GM19452 (cell line): ENCODE measurements at regions not wholly inside any gene's neighbourhood (a gene's known extent, or its start where the extent isn't known, plus 50 kb on each side); places are given as distances from the start of the nearest gene placed in this dataset.
A peak's percentile ranks its signal among the peaks of the same experiment; 100 is the strongest.

Experiments
- ATAC-seq: cut with Tn5 transposase; IDR thresholded peaks from one replicate; pipeline ENCODE4 v1.9.1; 2021; ENCODE audit not compliant: unreplicated experiment

DNA sequence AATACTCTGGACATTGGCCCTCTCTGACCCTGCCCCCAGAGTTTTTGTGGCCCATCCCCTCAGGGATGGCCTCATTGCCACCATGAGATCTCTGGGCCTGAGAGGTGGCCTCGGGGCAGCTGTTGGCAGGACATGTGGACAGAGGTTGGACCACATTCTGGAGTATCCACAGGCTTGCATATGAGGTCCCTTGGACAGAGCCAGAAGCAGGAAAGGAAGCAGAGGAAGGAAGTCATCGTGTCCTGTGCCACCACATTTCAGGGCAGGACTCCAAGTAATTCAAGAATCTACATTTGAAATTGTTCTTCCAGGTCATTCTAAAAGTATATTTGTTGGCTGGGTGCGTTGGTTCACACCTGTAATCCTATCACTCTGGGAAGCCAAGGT is 95.9 kb upstream of the PPP2R5A start:
- no peak for ATAC-seq

DNA sequence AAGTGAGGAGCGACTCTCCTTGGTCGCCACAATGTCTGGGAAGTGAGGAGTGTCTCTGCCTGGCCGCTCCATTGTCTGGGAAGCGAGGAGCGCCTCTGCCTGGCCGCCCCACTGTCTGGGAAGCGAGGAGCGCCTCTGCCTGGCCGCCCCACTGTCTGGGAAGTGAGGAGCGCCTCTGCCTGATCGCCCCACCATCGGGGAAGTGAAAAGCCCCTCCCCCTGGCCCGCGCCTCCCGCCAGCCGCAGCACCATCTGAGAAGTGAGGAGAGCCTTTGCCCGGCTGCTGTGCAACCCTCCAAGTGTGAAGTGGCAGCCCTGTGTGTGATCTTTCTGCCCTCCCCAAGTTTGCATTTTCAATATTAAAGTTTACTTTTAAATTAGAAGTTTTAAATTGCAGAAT is 95.0 kb upstream of the PPP2R5A start:
- no peak for ATAC-seq

DNA sequence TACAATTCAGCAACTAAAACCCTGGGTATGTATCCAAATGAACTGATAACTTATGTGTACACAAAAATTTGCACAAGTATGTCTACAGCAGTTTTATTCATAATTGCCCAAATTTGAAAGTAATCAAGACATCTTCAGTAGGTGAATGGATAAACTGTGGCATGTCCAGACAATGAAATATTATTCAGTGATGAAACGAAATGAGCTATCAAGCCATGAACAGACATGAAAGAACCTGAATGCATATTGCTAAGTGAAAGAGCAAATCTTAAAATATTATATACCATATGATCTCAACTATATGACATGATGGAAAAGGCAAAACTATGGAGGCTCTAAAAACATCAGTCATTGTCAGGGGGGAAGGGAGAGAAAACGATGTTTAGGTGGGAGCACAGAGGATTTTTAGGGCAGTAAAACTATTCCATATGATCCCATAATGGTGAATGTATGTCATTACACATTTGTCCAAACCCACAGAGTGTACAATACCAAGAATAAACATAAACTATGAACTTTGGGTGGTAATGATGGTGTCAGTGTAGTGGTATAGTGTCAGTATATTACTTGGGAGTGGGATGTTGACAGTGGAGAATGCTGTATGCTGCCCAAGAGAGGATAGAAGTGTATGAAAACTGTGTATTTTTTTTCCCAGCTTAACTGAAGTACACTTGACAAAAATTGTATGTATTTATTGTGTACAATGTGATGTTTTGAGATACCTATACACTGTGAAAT is 92.8 kb upstream of the PPP2R5A start:
- no peak for ATAC-seq

DNA sequence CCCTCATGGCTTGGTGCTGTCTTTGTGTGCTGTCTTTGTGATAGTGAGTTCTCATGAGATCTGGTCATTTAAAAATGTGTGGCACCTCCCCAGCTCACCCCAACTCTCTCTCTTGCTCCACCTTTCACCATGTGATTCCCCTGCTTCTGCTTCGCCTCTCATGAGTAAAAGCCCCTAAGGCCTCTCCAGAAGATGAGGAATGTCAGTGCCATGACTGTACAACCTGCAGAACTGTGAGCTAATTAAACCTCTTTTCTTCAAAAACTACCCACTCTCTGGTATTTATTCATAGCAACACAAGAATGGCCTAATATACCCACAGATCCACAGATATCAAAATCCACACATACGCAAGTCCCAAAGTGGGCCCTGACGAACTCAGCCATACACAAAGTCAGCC is 88.9 kb upstream of the PPP2R5A start:
- no peak for ATAC-seq

DNA sequence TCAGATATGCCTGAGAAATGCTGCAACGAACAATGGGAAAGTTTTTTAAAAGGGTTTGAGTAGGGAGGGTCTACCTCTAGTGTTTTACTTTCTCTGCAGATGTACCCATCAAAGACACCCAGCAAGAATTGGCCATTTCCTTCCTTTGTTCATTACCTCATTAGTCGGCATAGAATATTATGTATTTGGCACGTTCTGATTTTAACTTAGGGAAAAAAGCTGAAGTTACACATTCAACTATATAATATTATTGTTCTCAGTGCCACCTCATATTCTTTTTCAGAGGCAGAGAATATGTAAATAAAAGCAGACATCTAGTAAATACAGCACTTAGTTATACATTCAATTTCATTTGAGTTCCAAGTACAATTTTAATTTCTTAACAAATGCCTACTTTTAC is 83.7 kb upstream of the PPP2R5A start:
- no peak for ATAC-seq

DNA sequence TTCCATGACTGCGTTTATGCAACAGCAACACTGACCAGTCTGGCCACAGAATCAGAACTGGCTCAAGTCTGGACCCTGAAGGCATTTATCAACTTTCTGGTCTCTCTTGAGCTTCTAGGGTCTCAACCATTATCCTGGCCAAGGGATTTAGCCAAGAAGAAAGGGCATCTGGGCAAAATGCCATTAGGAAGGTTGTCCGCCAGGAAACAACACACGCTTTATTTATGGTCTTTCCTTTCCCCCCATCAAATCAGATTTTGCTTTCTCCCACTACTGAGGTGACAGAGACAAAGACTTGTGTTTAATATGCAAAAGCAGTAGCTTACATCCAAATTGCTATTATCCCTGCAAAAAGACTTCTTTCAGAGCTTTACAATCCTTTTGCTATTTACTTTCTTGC is 81.6 kb upstream of the PPP2R5A start:
- ATAC-seq, result no peak

DNA sequence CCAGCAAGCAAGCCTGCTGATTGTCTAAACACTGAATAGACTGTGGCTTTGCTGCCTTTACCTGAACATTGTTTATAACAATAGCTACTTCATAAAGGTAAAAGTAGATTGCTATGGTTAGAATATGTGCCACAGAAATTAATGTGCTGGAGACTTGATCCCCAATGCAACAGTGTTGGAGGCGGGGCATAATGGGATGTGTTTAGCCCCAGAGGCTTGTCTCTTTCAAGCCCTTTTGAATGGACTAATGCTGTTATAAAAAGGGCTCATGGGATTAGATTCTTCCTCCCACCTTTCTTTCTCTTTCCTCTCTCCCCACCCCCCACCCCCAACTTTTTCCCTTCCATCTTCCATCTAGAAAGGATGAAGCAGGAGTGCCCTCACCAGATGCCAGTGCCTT is 80.2 kb upstream of the PPP2R5A start:
- no peak for ATAC-seq

DNA sequence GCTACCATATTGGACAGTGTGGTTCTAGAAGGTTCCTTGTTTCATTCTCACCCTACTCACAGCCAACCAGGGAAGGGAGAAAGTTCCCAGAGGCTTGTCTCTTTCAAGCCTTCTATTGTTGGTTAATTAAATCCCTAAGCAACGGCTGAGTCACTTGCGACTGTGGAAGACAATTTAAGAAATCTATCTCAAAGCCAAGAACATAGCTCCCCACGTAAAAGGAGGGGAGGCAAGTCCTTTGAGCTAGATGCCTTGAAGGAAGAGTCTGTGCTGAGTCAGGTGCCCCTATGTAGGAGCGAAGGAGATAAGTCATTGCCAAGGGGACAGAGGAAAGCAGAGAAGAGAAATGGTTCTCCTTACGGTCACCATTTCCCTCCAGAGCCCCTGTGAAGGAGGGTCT is 79.4 kb upstream of the PPP2R5A start:
- ATAC-seq, result no peak

DNA sequence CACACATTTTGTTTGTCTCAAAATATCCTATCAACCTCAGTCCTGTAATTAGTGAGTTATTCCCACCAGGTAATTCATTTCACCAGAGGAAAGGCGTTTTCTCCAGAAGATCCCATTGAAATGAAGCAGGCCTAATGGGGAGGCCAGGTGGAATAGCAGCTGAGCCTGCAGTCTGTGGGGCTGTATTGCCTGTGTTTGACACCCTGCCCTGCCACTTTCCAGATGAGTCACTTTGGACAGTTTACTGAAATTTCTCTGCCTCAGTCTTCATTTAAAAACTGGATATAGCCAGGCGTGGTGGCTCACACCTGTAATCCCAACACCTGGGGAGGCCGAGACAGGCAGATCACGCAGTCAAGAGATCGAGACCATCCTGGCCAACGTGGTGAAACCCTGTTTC is 78.1 kb upstream of the PPP2R5A start:
- ATAC-seq, result no peak

DNA sequence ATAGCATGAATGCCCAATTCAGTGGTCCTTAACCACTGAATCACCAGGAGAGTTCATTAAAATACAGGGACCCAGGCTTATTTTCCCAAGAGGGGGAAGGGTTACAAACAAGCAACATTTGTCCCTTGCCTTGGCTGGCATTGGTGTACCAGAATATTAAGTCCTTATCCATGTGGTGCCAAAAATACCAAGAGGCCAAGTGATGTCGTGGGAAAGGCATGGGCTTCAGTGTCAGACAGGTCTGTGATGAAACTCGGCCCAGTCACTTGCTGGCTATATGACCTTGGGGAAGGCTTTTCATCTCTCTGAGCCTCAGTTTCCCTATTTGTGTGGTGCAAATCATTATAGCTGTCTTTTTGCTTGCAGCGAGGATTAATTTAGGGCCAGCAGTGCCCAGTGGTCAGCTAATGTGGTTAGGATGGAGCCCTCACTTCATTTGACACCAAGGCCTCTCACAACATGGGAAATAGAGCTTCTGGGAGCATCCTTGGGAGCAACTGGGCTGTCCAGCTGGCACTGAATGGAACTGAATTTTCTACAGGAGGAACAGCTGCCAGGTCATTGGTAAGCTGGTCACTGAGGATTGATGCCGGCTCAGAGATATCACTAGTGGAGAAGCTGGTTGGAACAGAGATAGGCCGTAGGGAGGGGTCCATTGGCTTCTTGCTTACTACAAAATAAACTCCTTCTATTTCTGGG is 77.2 kb upstream of the PPP2R5A start:
- ATAC-seq, result no peak

DNA sequence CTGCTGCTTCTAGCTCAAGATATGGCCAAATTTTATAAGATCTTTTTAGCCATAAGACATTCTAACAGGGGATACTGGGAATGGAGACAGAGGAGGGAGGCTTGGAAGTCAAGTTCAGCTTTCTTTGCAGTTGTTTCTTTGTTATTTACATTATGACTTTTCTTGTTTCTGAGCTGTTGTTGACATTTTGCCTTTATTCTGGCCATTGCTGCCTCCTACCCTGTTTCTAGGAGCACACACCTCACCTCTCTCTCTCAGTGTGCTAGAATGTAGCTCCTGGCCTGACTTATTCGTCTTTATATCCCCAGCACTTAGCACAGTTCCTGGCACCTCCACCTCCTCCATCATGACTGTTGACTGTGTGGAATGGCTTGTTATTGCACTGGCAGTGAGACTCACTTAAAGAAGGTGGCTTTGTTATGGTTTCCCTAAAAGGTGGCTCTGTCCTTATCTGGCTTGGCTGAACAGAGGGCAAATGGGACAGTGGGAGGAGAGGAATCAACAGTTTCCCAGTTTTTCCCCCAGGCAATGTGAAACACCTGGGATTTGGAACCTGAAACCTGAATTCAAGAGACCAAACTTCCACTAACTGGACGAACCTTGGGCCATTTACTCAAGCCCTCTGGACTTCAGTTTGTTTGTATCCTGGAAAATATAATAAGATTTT is 76.1 kb upstream of the PPP2R5A start:
- no peak for ATAC-seq

DNA sequence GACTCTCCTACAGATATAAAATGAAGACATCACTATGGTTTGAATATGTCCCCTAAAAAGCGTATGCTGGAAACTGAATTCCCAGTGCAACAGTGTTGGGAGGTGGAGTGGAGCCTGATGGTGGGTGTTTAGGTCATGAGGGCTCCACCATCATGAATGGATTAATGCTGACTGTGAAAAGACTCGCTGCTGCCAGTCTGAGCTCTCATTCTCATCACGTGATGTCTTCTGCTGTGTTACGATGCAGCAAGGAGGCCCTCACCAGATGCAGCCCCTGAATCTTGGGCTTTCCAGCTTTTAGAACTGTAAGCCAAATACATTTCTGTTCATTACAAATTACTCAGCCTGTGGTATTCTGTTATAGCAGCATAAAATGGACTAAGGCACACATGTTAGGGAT is 73.8 kb upstream of the PPP2R5A start:
- no peak for ATAC-seq

DNA sequence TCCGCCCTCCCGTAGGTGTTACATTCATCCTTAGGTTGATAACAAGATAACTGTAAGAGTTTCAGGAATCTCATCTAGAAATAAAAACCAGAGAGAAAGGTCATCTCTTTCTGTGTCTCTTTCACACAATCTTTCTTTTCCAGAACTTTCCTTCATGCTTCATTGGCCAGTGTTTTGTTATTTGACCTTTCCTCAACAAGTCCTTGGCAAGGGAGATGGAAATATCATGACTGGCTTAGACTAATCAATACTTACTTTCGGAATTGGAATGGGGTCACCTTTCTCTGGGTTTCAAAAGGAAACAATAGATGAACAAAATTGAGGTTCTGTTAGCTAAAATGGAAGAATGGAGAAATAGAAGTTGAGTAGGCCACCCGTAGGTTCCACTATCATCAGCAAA is 72.9 kb upstream of the PPP2R5A start:
- no peak for ATAC-seq

DNA sequence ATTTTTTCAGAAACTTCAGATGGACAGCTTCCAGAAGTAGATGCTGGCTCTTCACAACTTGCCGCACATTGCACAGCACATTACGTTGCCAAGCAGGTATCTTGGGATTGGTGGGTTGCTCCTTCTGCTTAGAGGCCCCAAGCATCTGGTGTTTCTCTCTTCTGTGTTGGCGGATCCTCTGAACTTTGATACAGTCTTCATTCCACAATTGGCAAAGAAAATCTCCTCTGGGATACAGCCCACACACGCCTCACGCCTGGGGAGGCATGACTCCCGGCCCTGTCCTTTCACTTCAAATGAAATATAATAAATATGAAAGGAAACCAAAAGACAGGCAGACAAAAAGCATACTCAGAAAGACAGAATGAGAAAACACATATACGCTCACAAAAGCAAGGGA is 72.3 kb upstream of the PPP2R5A start:
- ATAC-seq, result no peak

DNA sequence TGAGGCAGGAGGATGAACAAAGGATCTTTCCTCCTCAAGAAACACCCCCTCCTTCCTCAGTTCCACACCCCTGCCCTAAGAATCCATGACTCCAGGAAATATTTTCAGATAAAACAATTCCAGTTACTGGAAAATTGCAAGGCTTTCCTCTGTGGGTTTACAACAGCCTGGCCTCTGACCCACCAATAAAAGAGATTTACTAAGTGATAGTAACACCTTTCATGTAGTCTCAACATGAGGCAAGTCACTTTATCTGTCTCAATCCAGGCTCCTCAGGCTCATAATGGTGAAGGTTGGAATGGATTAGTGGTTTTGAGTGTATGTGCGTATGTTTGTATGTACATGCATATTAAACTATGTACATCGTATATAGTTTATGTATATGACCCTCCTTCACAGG is 71.4 kb upstream of the PPP2R5A start:
- ATAC-seq, result no peak

DNA sequence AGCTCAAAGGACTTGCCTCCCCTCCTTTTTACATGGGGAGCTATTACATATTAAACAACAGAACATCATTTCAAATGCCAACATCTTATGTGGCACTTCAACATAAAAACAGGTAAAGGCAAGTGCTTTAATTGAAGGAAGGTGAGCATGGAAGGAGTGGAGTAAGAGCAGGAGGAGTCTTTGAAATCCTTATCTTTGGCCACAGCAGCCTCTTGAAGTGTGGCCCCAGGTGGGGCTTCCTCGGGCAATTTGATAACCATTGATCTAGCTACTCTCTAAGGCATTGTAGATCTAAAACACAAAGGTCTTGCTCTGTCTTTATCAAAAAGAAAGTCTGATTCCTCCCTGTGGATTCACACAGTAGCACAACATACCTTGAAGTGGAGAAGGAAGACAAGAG is 70.9 kb upstream of the PPP2R5A start:
- no peak for ATAC-seq

DNA sequence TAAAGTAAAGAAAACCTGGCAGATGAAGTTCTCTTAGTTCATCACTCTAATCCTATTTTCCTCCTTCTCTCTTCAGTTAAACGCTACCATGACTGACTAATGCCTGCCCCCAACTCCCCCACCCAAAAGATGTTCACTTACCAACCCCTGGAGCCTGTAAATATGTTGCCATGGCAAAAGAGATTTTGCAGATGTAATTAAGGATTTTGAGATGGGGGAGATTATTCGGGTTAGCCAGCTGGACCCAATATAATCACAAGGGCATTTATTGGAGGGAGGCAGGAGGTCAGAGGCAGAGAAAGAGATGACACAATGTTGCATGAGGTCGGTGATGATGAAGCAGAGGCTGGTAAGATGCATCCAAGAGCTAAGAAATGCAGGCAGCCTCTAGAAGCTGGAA is 69.3 kb upstream of the PPP2R5A start:
- ATAC-seq, result no peak

DNA sequence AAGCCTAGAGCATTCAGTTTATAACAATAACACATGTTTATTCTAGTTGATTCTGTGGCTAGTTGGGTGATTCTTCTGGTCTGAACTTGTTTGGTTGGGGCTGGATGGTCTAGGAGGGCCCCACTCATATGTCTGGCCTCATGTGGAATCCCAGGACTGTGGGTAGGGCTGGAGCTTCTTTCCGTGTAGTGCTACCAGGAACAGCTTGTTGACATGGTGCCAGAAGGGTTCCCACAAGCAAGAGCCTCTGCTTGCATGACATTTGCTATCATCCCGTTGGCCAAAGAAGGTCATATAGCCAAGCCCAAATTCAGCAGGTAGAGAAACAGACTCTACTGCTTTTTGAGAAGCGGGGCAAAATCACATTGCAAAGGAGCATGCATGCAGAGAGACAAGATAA is 67.6 kb upstream of the PPP2R5A start:
- ATAC-seq, result no peak

DNA sequence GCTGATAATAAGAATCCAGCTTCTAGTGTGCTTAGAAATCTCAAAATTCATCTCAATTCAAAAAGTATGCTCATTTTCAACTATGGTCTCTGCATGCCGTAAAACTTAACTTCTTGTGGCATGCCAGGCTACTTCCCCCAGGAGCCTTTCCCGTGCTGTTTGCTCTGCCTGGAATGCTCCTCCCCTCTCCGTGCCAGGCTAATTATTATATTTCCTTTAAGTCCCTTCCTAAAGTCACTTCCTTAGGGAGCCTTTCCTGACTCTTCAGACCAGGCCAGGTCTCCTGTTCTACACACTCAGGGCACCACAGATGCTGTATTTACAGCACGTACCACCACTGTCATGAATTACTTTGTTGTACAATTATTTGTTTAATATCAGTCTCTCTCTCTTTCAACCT is 67.1 kb upstream of the PPP2R5A start:
- ATAC-seq, result no peak

DNA sequence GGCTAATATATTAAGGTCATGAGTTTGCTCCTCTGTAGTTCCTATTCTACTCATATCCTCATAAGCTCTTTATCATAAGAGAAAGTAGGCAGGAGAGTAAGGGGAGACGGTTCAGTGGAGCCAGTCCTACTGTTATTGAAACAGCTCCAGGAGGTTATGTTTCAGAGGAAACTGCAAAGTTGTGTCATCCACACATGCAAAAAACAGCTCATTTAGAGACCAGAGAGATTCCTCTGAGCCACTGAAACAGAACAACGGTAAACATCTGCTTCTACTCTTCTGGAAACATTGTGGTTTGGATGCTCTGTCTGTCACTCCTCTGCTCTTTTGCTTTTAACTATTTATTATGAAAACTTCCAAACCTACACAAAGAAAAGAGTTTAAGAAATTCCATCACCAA is 66.3 kb upstream of the PPP2R5A start:
- ATAC-seq, result peak; percentile 94

DNA sequence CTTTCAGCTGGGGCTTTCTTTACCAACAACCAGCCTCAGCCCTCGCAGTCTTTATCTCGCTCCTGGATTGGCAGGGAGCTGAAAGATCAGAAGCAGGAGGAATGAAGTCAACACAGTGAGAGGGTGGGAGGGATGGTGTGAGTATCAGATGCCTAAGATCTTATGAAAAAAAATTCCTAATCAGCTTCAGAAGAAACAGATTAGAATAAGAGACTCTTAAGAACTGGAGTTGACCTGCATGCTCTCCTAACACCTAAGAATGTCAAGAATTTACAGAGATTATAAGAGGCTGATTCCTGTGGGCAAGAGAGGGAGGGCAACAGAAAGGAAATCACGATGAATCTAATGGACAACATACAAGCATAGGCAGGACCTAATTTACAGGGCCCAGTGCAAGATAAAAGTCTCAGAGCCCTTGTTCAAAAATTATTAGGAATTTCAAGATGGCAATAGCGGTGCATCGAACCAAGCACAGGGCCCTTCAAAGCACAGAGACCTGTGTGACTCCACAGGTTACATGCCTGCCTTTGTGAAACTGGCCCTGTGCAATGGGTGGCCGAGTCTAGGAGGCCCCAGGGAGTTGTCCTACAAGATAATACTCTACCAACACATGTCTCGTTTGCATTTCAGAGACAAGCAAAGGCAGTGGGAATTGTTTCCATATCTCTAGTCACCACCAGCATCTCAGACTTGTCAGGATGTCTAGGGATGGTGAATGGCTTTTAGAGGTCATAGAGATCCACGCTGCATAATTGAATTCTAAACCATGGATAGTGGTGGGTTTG is 65.3 kb upstream of the PPP2R5A start:
- ATAC-seq, result no peak

DNA sequence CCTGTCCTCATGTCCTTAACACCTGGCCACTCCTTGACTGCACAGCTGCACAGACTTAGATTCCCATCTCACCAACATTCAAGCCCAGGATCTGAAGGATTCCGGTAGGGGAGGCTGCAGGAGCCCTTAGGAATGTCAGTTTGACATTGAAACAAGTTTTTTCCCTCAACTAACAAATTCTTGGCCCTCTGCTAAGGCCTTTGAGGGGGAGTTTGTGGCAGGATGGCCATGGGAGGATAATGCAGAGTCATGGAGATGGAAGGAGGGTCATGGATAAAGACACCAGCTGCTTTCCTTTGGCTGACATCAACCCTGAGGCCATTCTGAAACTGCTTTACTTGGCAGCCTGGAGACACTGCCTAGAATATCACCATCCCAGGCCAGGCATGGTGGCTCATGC is 63.4 kb upstream of the PPP2R5A start:
- no peak for ATAC-seq
